ENCODE measurements at regions not wholly inside any gene's neighbourhood (a gene's known extent, or its start where the extent isn't known, plus 50 kb on each side); places are given as distances from the start of the nearest gene placed in this dataset.

DNA sequence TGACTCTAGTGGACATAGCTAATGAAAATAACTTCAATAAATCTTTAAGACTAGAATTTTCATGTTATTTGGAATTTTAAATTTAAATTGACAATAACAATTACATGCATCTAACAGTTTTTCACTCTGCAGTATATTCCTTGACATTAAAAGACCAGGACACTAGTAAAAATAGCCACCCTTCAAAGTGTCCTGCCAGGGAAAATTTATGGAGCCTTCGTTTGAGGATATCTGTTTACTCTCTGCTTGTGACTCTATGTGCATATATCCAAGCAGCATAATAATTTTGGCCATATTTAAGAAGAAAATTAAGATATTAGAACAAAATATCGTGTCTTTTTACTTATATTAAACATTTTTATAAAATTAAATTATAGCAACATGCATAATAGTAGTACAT is 58.8 kb upstream of the NKAIN2 start:
- TF ChIP-seq, protein P1, sequence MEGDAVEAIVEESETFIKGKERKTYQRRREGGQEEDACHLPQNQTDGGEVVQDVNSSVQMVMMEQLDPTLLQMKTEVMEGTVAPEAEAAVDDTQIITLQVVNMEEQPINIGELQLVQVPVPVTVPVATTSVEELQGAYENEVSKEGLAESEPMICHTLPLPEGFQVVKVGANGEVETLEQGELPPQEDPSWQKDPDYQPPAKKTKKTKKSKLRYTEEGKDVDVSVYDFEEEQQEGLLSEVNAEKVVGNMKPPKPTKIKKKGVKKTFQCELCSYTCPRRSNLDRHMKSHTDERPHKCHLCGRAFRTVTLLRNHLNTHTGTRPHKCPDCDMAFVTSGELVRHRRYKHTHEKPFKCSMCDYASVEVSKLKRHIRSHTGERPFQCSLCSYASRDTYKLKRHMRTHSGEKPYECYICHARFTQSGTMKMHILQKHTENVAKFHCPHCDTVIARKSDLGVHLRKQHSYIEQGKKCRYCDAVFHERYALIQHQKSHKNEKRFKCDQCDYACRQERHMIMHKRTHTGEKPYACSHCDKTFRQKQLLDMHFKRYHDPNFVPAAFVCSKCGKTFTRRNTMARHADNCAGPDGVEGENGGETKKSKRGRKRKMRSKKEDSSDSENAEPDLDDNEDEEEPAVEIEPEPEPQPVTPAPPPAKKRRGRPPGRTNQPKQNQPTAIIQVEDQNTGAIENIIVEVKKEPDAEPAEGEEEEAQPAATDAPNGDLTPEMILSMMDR (IDR thresholded peaks at IDR 0.05 in 2 of 3, conservative IDR thresholded peaks at IDR 0.05 in 1 of 3; ENCODE audit: control insufficient read depth in 2 of 3, extremely low read depth in 1 of 3, insufficient read depth in 1 of 3, low read depth in 3 of 3, low read length in 3 of 3), result no peak
- TF ChIP-seq, protein P2, sequence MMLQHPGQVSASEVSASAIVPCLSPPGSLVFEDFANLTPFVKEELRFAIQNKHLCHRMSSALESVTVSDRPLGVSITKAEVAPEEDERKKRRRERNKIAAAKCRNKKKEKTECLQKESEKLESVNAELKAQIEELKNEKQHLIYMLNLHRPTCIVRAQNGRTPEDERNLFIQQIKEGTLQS (IDR thresholded peaks at IDR 0.05; ENCODE audit: borderline replicate concordance, extremely low read depth, low read depth, low read length), result no peak
